ENCODE measurements at regions not wholly inside any gene's neighbourhood (a gene's known extent, or its start where the extent isn't known, plus 50 kb on each side); places are given as distances from the start of the nearest gene placed in this dataset.

- TF ChIP-seq, protein P1, sequence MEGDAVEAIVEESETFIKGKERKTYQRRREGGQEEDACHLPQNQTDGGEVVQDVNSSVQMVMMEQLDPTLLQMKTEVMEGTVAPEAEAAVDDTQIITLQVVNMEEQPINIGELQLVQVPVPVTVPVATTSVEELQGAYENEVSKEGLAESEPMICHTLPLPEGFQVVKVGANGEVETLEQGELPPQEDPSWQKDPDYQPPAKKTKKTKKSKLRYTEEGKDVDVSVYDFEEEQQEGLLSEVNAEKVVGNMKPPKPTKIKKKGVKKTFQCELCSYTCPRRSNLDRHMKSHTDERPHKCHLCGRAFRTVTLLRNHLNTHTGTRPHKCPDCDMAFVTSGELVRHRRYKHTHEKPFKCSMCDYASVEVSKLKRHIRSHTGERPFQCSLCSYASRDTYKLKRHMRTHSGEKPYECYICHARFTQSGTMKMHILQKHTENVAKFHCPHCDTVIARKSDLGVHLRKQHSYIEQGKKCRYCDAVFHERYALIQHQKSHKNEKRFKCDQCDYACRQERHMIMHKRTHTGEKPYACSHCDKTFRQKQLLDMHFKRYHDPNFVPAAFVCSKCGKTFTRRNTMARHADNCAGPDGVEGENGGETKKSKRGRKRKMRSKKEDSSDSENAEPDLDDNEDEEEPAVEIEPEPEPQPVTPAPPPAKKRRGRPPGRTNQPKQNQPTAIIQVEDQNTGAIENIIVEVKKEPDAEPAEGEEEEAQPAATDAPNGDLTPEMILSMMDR (IDR thresholded peaks at IDR 0.05) = no peak
- no peak for TF ChIP-seq POLR2AphosphoS5 (IDR thresholded peaks at IDR 0.05)
- no peak for TF ChIP-seq POLR2A (IDR thresholded peaks at IDR 0.05)
Measured at GRCh38 chr22:48004038-48004437, 1241.6 kb downstream of the TBC1D22A start.
